ENCODE measurements at regions not wholly inside any gene's neighbourhood (a gene's known extent, or its start where the extent isn't known, plus 50 kb on each side); places are given as distances from the start of the nearest gene placed in this dataset.

- POLR2A ChIA-PET = no interaction called here
- ATAC-seq (peak; percentile 55; the same call in 1 of the 2 replicates), DNase-seq (ENCODE audit: low spot score) (no peak)
- H3K9me3 Mint-ChIP-seq = no peaks in the 10 kb centered on the region
- TF ChIP-seq GABPB1 (CRISPR knock-in tag; IDR thresholded peaks at IDR 0.05) (no peak), USF1 (CRISPR knock-in tag; IDR thresholded peaks at IDR 0.05) (no peak), RORB (CRISPR knock-in tag; IDR thresholded peaks at IDR 0.05) (no peak), ATF3 (CRISPR knock-in tag; conservative IDR thresholded peaks at IDR 0.05) (no peak), SMAD4 (CRISPR knock-in tag; IDR thresholded peaks at IDR 0.05) (no peak), SOX15 (CRISPR knock-in tag; IDR thresholded peaks at IDR 0.05) (no peak), E2F4 (CRISPR knock-in tag; IDR thresholded peaks at IDR 0.05; ENCODE audit: borderline replicate concordance, low read depth) (no peak), RELA (CRISPR knock-in tag; IDR thresholded peaks at IDR 0.05; ENCODE audit: borderline replicate concordance) (no peak), MAX (CRISPR knock-in tag; IDR thresholded peaks at IDR 0.05) (no peak), PREB (CRISPR knock-in tag; IDR thresholded peaks at IDR 0.05; ENCODE audit: borderline replicate concordance) (no peak), STAT6 (CRISPR knock-in tag; conservative IDR thresholded peaks at IDR 0.05; ENCODE audit: low read depth) (no peak), JAZF1 (CRISPR knock-in tag; IDR thresholded peaks at IDR 0.05) (no peak), E2F1 (CRISPR knock-in tag; IDR thresholded peaks at IDR 0.05) (no peak), ZNF232 (CRISPR knock-in tag; IDR thresholded peaks at IDR 0.05) (no peak), ERG (CRISPR knock-in tag; IDR thresholded peaks at IDR 0.05) (no peak)
- no peak overlapping the region for H3K4me3 Mint-ChIP-seq
- CTCF ChIA-PET = interaction anchor here (0.9 kb wide), 1 partner anchor 8 kb away, joined by 3 read pairs; no protein-coding TSS in a partner anchor
- H3K27me3 Mint-ChIP-seq (ENCODE audit: low read depth) = no peaks in the 10 kb centered on the region; the same call in 1 of the 2 replicates
- H3K27ac Mint-ChIP-seq = no peak overlapping the region
- H3K4me1 Mint-ChIP-seq = peaks cover 22% of the 10 kb centered on the region
- no peaks in the 10 kb centered on the region for H3K36me3 Mint-ChIP-seq
These were observed 133.6 kb upstream of the PRKCQ start for GRCh38 chr10:6713716-6714115.

GRCh38 chr10:6713120-6713519, 133.0 kb upstream of the PRKCQ start:
- Mint-ChIP-seq H3K4me3 (no peak overlapping the region), H3K36me3 (no peaks in the 10 kb centered on the region), H3K27ac (no peak overlapping the region), H3K4me1 (peaks cover 17% of the 10 kb centered on the region), H3K27me3 (ENCODE audit: low read depth) (no peaks in the 10 kb centered on the region; the same call in 1 of the 2 replicates), H3K9me3 (no peaks in the 10 kb centered on the region)
- ATAC-seq (peak; percentile 46; the same call in 1 of the 2 replicates), DNase-seq (ENCODE audit: low spot score) (no peak)
- TF ChIP-seq E2F1 (CRISPR knock-in tag; IDR thresholded peaks at IDR 0.05) = no peak
- TF ChIP-seq IRF2 (CRISPR knock-in tag; IDR thresholded peaks at IDR 0.05; ENCODE audit: borderline replicate concordance, low read depth) = no peak
- TF ChIP-seq ERG (CRISPR knock-in tag; IDR thresholded peaks at IDR 0.05) = no peak
- TF ChIP-seq NFYB (CRISPR knock-in tag; conservative IDR thresholded peaks at IDR 0.05; ENCODE audit: low read depth) = no peak
- TF ChIP-seq ZNF416 (CRISPR knock-in tag; IDR thresholded peaks at IDR 0.05) = no peak
- CTCF ChIA-PET = interaction anchor here (0.9 kb wide), 1 partner anchor 8 kb away, joined by 3 read pairs; no protein-coding TSS in a partner anchor
- POLR2A ChIA-PET = no interaction called here
